HG03095 (cell line): ENCODE measurements at regions not wholly inside any gene's neighbourhood (a gene's known extent, or its start where the extent isn't known, plus 50 kb on each side); places are given as distances from the start of the nearest gene placed in this dataset.
"Not testable (repeated sequence)": the region's sequence is repeated elsewhere in the genome, so short reads cannot be mapped to it uniquely, and the experiment has no call there.

Experiments used
- ATAC-seq: cut with Tn5 transposase; IDR thresholded peaks from one replicate; pipeline ENCODE4 v1.9.1; 2021; ENCODE audit warnings: moderate library complexity; ENCODE audit not compliant: unreplicated experiment

GRCh38 chr4:125787707-125788106, 473.0 kb downstream of the FAT4 start:
- no peak for ATAC-seq

- ATAC-seq, result no peak
These were observed 474.3 kb downstream of the FAT4 start for GRCh38 chr4:125789023-125789422.

GRCh38 chr4:125791896-125792295, 477.1 kb downstream of the FAT4 start:
- ATAC-seq, result no peak

- no peak for ATAC-seq
These were observed 480.2 kb downstream of the FAT4 start for GRCh38 chr4:125794989-125795388.

- no peak for ATAC-seq
These were observed 481.4 kb downstream of the FAT4 start for GRCh38 chr4:125796138-125796537.

GRCh38 chr4:125797621-125798020, 482.9 kb downstream of the FAT4 start:
- not testable (repeated sequence) for ATAC-seq

- no peak for ATAC-seq
These were observed 486.6 kb downstream of the FAT4 start for GRCh38 chr4:125801373-125801772.

- no peak for ATAC-seq
These were observed 487.2 kb downstream of the FAT4 start for GRCh38 chr4:125801924-125802323.

- ATAC-seq, result no peak
These were observed 493.3 kb downstream of the FAT4 start for GRCh38 chr4:125808022-125808421.

GRCh38 chr4:125808570-125808969, 493.8 kb downstream of the FAT4 start:
- ATAC-seq, result no peak

GRCh38 chr4:125811892-125812291, 497.1 kb downstream of the FAT4 start:
- no peak for ATAC-seq

- no peak for ATAC-seq
These were observed 512.3 kb downstream of the FAT4 start for GRCh38 chr4:125826801-125827695.

GRCh38 chr4:125827696-125828052, 512.9 kb downstream of the FAT4 start:
- ATAC-seq, result no peak

- ATAC-seq, result no peak
These were observed 513.6 kb downstream of the FAT4 start for GRCh38 chr4:125828346-125828745.

GRCh38 chr4:125832161-125832560, 517.4 kb downstream of the FAT4 start:
- ATAC-seq, result no peak

- ATAC-seq, result no peak
These were observed 521.9 kb downstream of the FAT4 start for GRCh38 chr4:125836597-125837195.

GRCh38 chr4:125837493-125838201, 522.9 kb downstream of the FAT4 start:
- no peak for ATAC-seq

- ATAC-seq, result no peak
These were observed 523.4 kb downstream of the FAT4 start for GRCh38 chr4:125838202-125838601.

GRCh38 chr4:125838924-125839323, 524.2 kb downstream of the FAT4 start:
- ATAC-seq, result no peak

GRCh38 chr4:125843947-125844346, 529.2 kb downstream of the FAT4 start:
- ATAC-seq, result no peak

- ATAC-seq, result no peak
These were observed 532.8 kb downstream of the FAT4 start for GRCh38 chr4:125847518-125847917.

- no peak for ATAC-seq
These were observed 535.1 kb downstream of the FAT4 start for GRCh38 chr4:125849869-125850268.
